GM12878 (cell line): ENCODE measurements at regions not wholly inside any gene's neighbourhood (a gene's known extent, or its start where the extent isn't known, plus 50 kb on each side); places are given as distances from the start of the nearest gene placed in this dataset.

ENCODE experiments used
- ATAC-seq: fragments of 200-7000 bp; cut with Tn5 transposase; 3 replicates; pipeline ENCODE4 v1.9.1; 2020; ENCODE audit warnings: mild to moderate bottlenecking, moderate library complexity
- BruUV-seq: library from RNA; stranded (reverse); fragments of 400-500 nt; replicated peaks from 2 replicates; lab custom pipeline; 2021; lab: Mats Ljungman, UMichigan
- CTCF ChIA-PET: fragments of 300-600 bp; sonication (Branson Sonifier 250); formaldehyde crosslinking; extraction: SDS; loops from one replicate; lab custom pipeline; 2021; ENCODE audit warnings: inconsistent platforms; lab: Yijun Ruan, JAX
- POLR2A ChIA-PET: fragments of 350-600 bp; formaldehyde crosslinking; extraction: SDS; loops from one replicate; lab custom pipeline; 2021; ENCODE audit warnings: inconsistent platforms; lab: Charles Lee
- RAD21 ChIA-PET: fragments of 300-600 bp; sonication (Branson Sonifier 250); formaldehyde crosslinking; loops from one replicate; lab custom pipeline; 2023; ENCODE audit warnings: antibody characterized with exemption; ENCODE audit not compliant: unreplicated experiment; lab: Charles Lee
- SMC1A ChIA-PET: fragments of 300-600 bp; sonication (Branson Sonifier 250); formaldehyde crosslinking; loops from one replicate; lab custom pipeline; 2023; ENCODE audit not compliant: unreplicated experiment, uncharacterized antibody; lab: Charles Lee
- DNase-seq: peaks from one replicate; pipeline ENCODE4 v3.0.0-alpha.2; 2011; ENCODE audit warnings: low read depth, low spot score
- FAIRE-seq: peaks from 3 replicates; lab custom pipeline; 2011; peaks lifted over from hg19 to GRCh38; lab: Jason Lieb, UNC
- H2AFZ ChIP-seq: 2 replicates; pipeline ENCODE4 v1.6.0; 2011; ENCODE audit warnings: low read depth, low read length, control low read depth; ENCODE audit not compliant: control insufficient read depth
- H3K27ac ChIP-seq: 2 replicates; pipeline ENCODE4 v1.5.1; 2011; ENCODE audit warnings: control low read depth; ENCODE audit not compliant: control insufficient read depth, insufficient read depth
- H3K27me3 ChIP-seq, 2 experiments: replicated peaks in 1 of 2; 2 replicates each; pipeline versions ENCODE4 v1.6.0 to v1.6.1; 2011; ENCODE audit warnings: low read length in 1 of 2; ENCODE audit not compliant: control insufficient read depth in 2 of 2, insufficient read depth in 2 of 2
- H3K36me3 ChIP-seq, 2 experiments: 2 replicates each; pipeline ENCODE4 v1.5.1; 2011; ENCODE audit warnings: low read length in 1 of 2; ENCODE audit not compliant: control insufficient read depth in 2 of 2, insufficient read depth in 2 of 2
- H3K4me1 ChIP-seq: 2 replicates; pipeline ENCODE4 v1.6.1; 2011; ENCODE audit warnings: mild to moderate bottlenecking, low read length, moderate library complexity, mixed read lengths; ENCODE audit not compliant: control insufficient read depth, insufficient read depth
- H3K4me2 ChIP-seq: 2 replicates; pipeline ENCODE4 v1.6.0; 2011; ENCODE audit warnings: control low read depth; ENCODE audit not compliant: control insufficient read depth, insufficient read depth
- H3K4me3 ChIP-seq: fragments of 200-600 bp; sonication (generic); 2 replicates; pipeline ENCODE4 v1.5.1; 2016
- H3K79me2 ChIP-seq: 2 replicates; pipeline ENCODE4 v1.6.0; 2011; ENCODE audit warnings: low read length; ENCODE audit not compliant: control insufficient read depth, insufficient read depth
- H3K9ac ChIP-seq: 2 replicates; pipeline ENCODE4 v1.8.0; 2011; ENCODE audit warnings: low read length, control low read depth, mixed read lengths; ENCODE audit not compliant: control insufficient read depth, insufficient read depth
- H3K9me3 ChIP-seq: replicated peaks from 3 replicates; pipeline ENCODE4 v1.5.1; 2011; ENCODE audit warnings: mild to moderate bottlenecking, low read length; ENCODE audit not compliant: control insufficient read depth, insufficient read depth
- H4K20me1 ChIP-seq: 2 replicates; pipeline ENCODE4 v1.6.0; 2011; ENCODE audit not compliant: control insufficient read depth, insufficient read depth
- BCL11A ChIP-seq: IDR thresholded peaks from 2 replicates; pipeline ENCODE4 v1.6.1; 2011; ENCODE audit warnings: low read depth, low read length
- CHD4 ChIP-seq: fragments of 200-600 bp; sonication (generic); IDR thresholded peaks from 2 replicates; pipeline ENCODE4 v1.6.1; 2016; ENCODE audit warnings: mild to moderate bottlenecking
- IRF4 ChIP-seq: IDR thresholded peaks from 2 replicates; pipeline ENCODE4 v1.6.1; 2011; ENCODE audit warnings: low read depth, low read length
- NBN ChIP-seq: fragments of 450-650 bp; IDR thresholded peaks from 2 replicates; pipeline ENCODE4 v1.6.1; 2016
- NFYA ChIP-seq: IDR thresholded peaks from 2 replicates; pipeline ENCODE4 v1.6.1; 2011; ENCODE audit warnings: low read depth, mild to moderate bottlenecking, low read length, improper control_type of control experiment, borderline replicate concordance
- POLR2AphosphoS2 ChIP-seq: IDR thresholded peaks from 2 replicates; pipeline ENCODE4 v1.6.1; 2011; ENCODE audit warnings: low read depth, mild to moderate bottlenecking, low read length, improper control_type of control experiment, moderate library complexity
- SMAD1 ChIP-seq: fragments of 450-650 bp; IDR thresholded peaks from 2 replicates; pipeline ENCODE4 v1.6.1; 2018; ENCODE audit warnings: mild to moderate bottlenecking, low read depth; ENCODE audit not compliant: partially characterized antibody
- SMAD5 ChIP-seq: IDR thresholded peaks from 2 replicates; pipeline ENCODE4 v1.6.1; 2016; ENCODE audit warnings: antibody characterized with exemption, low read depth
- SPI1 ChIP-seq: IDR thresholded peaks from 2 replicates; pipeline ENCODE4 v1.6.1; 2011; ENCODE audit warnings: low read depth, mild to moderate bottlenecking, low read length, moderate library complexity, borderline replicate concordance; ENCODE audit not compliant: insufficient read depth
- YBX1 ChIP-seq: fragments of 450-650 bp; IDR thresholded peaks from 2 replicates; pipeline ENCODE4 v1.6.1; 2016; ENCODE audit warnings: antibody characterized with exemption
- WGBS: methylation state at CpG from one replicate; pipeline ENCODE4 v1.1.6; 2016; ENCODE audit warnings: low lambda C conversion rate; ENCODE audit not compliant: insufficient replicate concordance, insufficient coverage; ENCODE audit errors: missing lambda C conversion rate; 5-methylcytosine and 5-hydroxymethylcytosine counted together
- in situ Hi-C: fragments of 300-500 bp; cut with MboI; formaldehyde crosslinking; loops from 9 replicates; pipeline ENCODE4 v1.14.3; 2018; ENCODE audit warnings: mixed read lengths
- intact Hi-C: fragments of 100-400 bp; cut with micrococcal nuclease; formaldehyde crosslinking; loops from one replicate; pipeline ENCODE4 v1.14.2; 2022; ENCODE audit not compliant: unreplicated experiment
- TF ChIP-seq, protein P1 (sequence below): fragments of 450-650 bp; IDR thresholded peaks from 2 replicates; pipeline ENCODE4 v1.6.1; 2016; ENCODE audit warnings: mild to moderate bottlenecking
- TF ChIP-seq, protein P2 (sequence below), 3 experiments: IDR thresholded peaks in 2 of 3; conservative IDR thresholded peaks in 1 of 3; 2 replicates each; pipeline ENCODE4 v1.5.1; 2011; ENCODE audit warnings: low read depth in 3 of 3, low read length in 3 of 3, mild to moderate bottlenecking in 3 of 3, control low read depth in 2 of 3, moderate library complexity in 2 of 3, inconsistent platforms in 1 of 3, mixed read lengths in 1 of 3; ENCODE audit not compliant: control insufficient read depth in 2 of 3, insufficient read depth in 1 of 3; ENCODE audit errors: extremely low read depth in 1 of 3

DNA sequence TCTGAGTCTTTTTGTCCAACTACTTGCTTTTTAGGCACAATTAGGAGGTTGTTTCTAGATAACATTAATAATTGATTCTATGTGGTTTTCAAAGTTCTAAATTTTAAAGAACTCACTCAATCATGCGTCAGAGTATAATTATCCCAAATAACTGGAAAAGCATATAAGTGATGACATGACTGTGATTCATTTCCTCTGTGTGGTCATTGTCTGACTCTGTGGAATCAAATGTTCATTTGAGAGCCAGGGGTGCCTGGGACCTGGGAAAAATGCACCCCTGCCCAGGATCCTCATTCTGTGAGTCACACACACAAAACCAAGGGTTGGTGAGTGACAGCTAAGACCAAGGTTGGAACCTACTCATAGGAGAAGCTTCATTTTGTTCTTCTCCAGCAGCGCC is 127.1 kb upstream of the MLIP start:
- in situ Hi-C loops (loop anchor here (5.0 to 10.0 kb wide), 3 partner anchors 281 to 1251 kb away; no protein-coding TSS in a partner anchor), intact Hi-C loops (loop anchor here (10.0 kb wide), 1 partner anchor 701 kb away; no protein-coding TSS in a partner anchor)
- H3K9ac ChIP-seq, result no peak overlapping the region
- FAIRE-seq (no peak), ATAC-seq (no peak), DNase-seq (no peak)
- H3K27ac ChIP-seq, result no peak overlapping the region
- H3K4me3 ChIP-seq, result no peak overlapping the region
- no peaks in the 10 kb centered on the region for H3K79me2 ChIP-seq
- H4K20me1 ChIP-seq, result no peaks in the 10 kb centered on the region
- SMC1A ChIA-PET, result no interaction called here
- no peaks in the 10 kb centered on the region for H3K9me3 ChIP-seq
- RAD21 ChIA-PET, result no interaction called here
- CTCF ChIA-PET, result interaction anchor here (1.2 kb wide), 1 partner anchor 20 kb away, joined by 3 read pairs; no protein-coding TSS in a partner anchor
- H2AFZ ChIP-seq, result no peak overlapping the region
- H3K36me3 ChIP-seq, result no peaks in the 10 kb centered on the region
- no peak for TF ChIP-seq SMAD5
- no peak for TF ChIP-seq CHD4
- TF ChIP-seq, protein P1, sequence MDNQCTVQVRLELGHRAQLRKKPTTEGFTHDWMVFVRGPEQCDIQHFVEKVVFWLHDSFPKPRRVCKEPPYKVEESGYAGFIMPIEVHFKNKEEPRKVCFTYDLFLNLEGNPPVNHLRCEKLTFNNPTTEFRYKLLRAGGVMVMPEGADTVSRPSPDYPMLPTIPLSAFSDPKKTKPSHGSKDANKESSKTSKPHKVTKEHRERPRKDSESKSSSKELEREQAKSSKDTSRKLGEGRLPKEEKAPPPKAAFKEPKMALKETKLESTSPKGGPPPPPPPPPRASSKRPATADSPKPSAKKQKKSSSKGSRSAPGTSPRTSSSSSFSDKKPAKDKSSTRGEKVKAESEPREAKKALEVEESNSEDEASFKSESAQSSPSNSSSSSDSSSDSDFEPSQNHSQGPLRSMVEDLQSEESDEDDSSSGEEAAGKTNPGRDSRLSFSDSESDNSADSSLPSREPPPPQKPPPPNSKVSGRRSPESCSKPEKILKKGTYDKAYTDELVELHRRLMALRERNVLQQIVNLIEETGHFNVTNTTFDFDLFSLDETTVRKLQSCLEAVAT, result no peak
- no peak for TF ChIP-seq POLR2AphosphoS2
- no peak for TF ChIP-seq SMAD1
- no peak for TF ChIP-seq IRF4
- TF ChIP-seq, protein P2, sequence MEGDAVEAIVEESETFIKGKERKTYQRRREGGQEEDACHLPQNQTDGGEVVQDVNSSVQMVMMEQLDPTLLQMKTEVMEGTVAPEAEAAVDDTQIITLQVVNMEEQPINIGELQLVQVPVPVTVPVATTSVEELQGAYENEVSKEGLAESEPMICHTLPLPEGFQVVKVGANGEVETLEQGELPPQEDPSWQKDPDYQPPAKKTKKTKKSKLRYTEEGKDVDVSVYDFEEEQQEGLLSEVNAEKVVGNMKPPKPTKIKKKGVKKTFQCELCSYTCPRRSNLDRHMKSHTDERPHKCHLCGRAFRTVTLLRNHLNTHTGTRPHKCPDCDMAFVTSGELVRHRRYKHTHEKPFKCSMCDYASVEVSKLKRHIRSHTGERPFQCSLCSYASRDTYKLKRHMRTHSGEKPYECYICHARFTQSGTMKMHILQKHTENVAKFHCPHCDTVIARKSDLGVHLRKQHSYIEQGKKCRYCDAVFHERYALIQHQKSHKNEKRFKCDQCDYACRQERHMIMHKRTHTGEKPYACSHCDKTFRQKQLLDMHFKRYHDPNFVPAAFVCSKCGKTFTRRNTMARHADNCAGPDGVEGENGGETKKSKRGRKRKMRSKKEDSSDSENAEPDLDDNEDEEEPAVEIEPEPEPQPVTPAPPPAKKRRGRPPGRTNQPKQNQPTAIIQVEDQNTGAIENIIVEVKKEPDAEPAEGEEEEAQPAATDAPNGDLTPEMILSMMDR (IDR thresholded peaks at IDR 0.05 in 2 of 3, conservative IDR thresholded peaks at IDR 0.05 in 1 of 3; ENCODE audit: control insufficient read depth in 2 of 3, extremely low read depth in 1 of 3, insufficient read depth in 1 of 3, low read depth in 3 of 3, low read length in 3 of 3), result no peak
- no peak for TF ChIP-seq BCL11A
- no peak for TF ChIP-seq NFYA
- no peak for TF ChIP-seq NBN
- no peak for TF ChIP-seq SPI1
- no peak for TF ChIP-seq YBX1
- 4% methylated on average over 2 of the region's 2 CpGs for WGBS
- POLR2A ChIA-PET, result no interaction called here
- no peaks in the 10 kb centered on the region for H3K4me1 ChIP-seq
- H3K27me3 ChIP-seq, result no peaks in the 10 kb centered on the region; a peak in 1 of 4 replicates
- BruUV-seq, result no TSS peak
- H3K4me2 ChIP-seq, result no peak overlapping the region
